T-helper 17 cell (primary cell): ENCODE measurements at regions not wholly inside any gene's neighbourhood (a gene's known extent, or its start where the extent isn't known, plus 50 kb on each side); places are given as distances from the start of the nearest gene placed in this dataset.

Experiments used
- ATAC-seq: fragments of 150-1000 bp; cut with Tn5 transposase; 2 replicates; pipeline ENCODE4 v1.10.0; 2021; ENCODE audit warnings: mild to moderate bottlenecking, moderate library complexity
- DNase-seq, 3 donors: peaks; one replicate each; pipeline versions ENCODE4 v3.0.0 to v3.0.0-alpha.2; 2020 to 2021
- H3K9me3 ChIP-seq: one replicate; pipeline ENCODE4 v1.7.0; 2013; ENCODE audit warnings: low read length, mild to moderate bottlenecking; ENCODE audit not compliant: control insufficient read depth, poor library complexity, severe bottlenecking
- H3K27ac Mint-ChIP-seq: one replicate; pipeline ENCODE4 v1.8.0; 2022; ENCODE audit warnings: mild to moderate bottlenecking, moderate library complexity, mixed read lengths
- H3K27me3 Mint-ChIP-seq: one replicate; pipeline ENCODE4 v1.8.0; 2022; ENCODE audit warnings: mixed read lengths
- H3K36me3 Mint-ChIP-seq: one replicate; pipeline ENCODE4 v1.8.0; 2022; ENCODE audit warnings: low read depth, mixed read lengths
- H3K4me1 Mint-ChIP-seq: one replicate; pipeline ENCODE4 v1.8.0; 2022; ENCODE audit warnings: mild to moderate bottlenecking, mixed read lengths
- H3K4me3 Mint-ChIP-seq: one replicate; pipeline ENCODE4 v1.8.0; 2022; ENCODE audit warnings: mild to moderate bottlenecking, moderate library complexity, mixed read lengths

DNA sequence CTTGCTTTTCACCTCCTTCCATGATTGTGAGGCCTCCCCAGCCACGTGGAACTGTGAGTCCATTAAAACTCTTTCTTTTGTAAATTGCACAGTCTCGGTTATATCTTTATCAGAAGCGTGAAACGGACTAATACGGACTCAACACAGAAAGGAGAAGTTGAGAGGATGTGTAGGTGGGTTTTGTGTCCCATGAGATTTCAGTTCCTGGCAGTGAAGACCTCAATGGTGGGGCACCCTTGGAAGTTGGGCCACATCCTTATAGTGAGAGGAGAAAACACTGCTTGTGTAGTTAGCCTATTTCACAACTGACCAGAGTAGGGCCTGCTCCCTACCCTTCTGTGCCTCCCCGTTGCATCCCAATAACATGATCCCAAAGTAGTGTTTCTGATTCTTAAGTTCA is 98.9 kb upstream of the TNC start:
- H3K4me3 Mint-ChIP-seq, result no peak overlapping the region
- peaks cover 60% of the 10 kb centered on the region for H3K27me3 Mint-ChIP-seq
- no peak for ATAC-seq
- H3K9me3 ChIP-seq, result no peaks in the 10 kb centered on the region
- H3K36me3 Mint-ChIP-seq, result no peaks in the 10 kb centered on the region
- H3K4me1 Mint-ChIP-seq, result no peaks in the 10 kb centered on the region
- H3K27ac Mint-ChIP-seq, result no peak overlapping the region
- DNase-seq, result no peak

DNA sequence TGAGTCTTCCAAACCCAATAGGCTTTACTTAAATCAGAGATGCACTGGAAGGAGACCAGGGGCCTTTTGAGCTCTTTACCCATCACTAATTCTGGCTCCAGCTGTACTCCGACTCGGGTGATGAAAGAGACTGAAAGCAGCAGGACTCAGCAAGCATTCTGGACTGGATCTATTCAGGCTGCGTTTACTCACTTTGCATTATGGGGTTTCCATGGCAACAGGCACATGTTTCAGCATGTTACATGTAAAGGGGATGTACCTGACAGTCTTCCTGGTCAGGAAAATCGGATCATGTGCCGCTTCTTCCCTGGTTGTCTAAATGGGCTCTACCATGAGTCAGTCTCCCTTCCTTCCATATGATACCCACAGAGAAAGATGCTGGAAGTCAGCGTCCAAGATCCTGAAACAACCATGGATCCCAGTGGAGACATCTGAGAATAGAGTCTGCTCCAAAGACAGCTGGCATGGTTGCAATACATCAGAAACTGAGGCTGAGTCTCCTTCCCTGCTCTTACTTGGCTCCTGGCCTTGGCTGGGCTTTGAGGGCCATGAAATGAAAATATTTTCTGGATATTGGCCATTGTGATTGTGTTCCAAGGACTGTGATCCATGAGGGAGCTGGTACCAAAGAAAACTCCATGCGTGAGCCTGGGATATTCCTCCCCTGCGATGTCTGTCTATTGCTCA is 102.5 kb upstream of the TNC start:
- DNase-seq, result no peak
- H3K9me3 ChIP-seq, result no peaks in the 10 kb centered on the region
- Mint-ChIP-seq H3K4me1 (no peaks in the 10 kb centered on the region), H3K36me3 (no peaks in the 10 kb centered on the region), H3K27me3 (peaks cover 48% of the 10 kb centered on the region), H3K27ac (no peak overlapping the region), H3K4me3 (no peak overlapping the region)
- ATAC-seq, result no peak

DNA sequence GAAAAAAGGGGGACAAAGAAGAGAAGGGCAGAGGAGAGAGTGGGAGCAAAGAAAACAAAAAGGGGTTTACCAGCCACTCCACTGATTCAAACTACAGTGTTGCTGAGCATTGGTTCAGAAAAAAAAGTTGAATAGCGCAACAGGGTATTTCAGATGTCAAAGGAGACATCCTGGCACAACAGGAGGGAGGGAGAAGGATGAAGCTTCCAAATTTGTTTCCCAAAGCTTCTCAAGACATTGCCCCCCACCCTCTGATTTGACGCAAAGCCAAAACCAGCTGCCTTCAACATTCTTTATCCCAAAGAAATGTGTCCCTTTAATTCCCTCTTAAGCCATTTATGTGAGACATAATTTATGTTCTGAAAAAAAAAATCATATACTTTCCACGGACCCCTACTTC is 105.5 kb upstream of the TNC start:
- no peak for DNase-seq
- peaks cover 29% of the 10 kb centered on the region for H3K27me3 Mint-ChIP-seq
- H3K4me3 Mint-ChIP-seq, result no peak overlapping the region
- H3K4me1 Mint-ChIP-seq, result no peaks in the 10 kb centered on the region
- no peak overlapping the region for H3K27ac Mint-ChIP-seq
- ATAC-seq, result no peak
- no peaks in the 10 kb centered on the region for H3K36me3 Mint-ChIP-seq
- H3K9me3 ChIP-seq, result no peaks in the 10 kb centered on the region

DNA sequence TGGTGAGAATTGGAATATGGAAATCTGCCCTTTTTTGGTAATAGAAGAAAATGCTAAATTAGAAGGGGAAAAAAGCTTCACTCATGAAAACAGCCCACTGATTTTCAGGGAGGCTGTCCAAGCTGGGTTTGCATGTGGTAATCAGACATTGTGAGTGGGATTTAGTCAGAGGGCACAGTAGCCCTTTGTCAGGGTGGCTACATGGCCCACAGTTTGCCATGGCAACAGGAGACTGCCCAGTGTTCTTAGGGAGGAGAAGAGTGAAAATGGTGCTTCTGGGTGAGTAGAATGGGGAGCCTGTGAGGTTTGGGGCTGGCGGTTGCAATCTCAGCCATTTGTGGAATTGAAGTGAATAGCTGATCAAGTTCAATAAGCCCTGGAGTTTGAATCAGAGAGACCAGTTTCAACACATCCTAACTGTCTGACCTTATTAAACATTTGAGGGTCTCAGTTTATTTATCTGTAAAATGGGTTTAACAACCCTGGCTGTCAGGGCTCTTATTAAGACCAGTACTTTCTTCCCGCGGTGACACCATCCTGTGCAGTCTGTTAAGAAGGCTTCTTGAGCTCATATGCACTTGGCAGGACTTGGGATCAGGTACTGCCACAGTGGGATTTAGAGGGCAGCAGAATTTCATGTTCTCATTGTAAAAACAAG is 107.6 kb upstream of the TNC start:
- Mint-ChIP-seq H3K4me1 (no peaks in the 10 kb centered on the region), H3K27me3 (peaks cover 25% of the 10 kb centered on the region), H3K36me3 (no peaks in the 10 kb centered on the region), H3K27ac (no peak overlapping the region), H3K4me3 (no peak overlapping the region)
- H3K9me3 ChIP-seq, result no peaks in the 10 kb centered on the region
- no peak for ATAC-seq
- no peak for DNase-seq

DNA sequence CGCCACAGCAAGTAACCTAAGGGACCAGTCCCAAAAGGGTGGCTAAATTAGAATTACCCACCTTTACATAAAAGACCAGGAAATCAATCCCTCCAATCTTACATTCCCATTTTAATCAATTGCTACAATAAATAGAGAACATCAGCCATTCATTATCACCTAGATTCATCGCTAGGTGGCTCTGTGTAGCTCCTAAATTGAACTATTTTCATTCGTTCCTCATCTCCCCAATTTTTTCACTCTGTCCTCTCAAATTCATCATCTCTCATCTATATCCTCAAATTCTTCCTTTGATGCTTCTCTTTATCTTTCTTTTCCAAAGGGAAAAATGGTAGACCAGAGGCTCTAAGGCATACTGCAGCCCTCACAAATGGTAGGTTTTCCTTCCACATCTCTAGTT is 108.2 kb upstream of the TNC start:
- H3K4me1 Mint-ChIP-seq, result no peaks in the 10 kb centered on the region
- no peaks in the 10 kb centered on the region for H3K9me3 ChIP-seq
- no peaks in the 10 kb centered on the region for H3K36me3 Mint-ChIP-seq
- H3K4me3 Mint-ChIP-seq, result no peak overlapping the region
- H3K27ac Mint-ChIP-seq, result no peak overlapping the region
- DNase-seq, result no peak
- H3K27me3 Mint-ChIP-seq, result peaks cover 20% of the 10 kb centered on the region
- no peak for ATAC-seq

DNA sequence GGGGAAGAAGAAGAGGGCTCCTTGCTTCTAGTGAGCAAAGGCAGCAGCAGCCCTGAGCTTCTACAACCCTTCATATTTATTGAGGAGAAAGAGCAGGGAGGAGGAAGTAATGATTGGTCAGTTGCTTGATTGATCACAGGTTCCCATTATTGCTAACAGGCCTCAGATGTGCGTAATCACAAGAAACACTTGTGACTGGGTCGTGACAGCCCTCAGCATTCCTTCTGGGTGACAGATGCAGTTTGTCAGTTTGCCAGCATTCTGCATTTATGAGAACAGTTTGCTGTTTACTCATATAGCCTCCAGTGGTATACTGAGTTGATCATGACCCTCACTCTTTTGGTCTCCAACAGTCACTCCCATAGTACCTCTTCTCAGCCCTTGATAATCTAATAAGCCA is 111.5 kb upstream of the TNC start:
- peaks cover 7% of the 10 kb centered on the region for H3K27me3 Mint-ChIP-seq
- no peak overlapping the region for H3K27ac Mint-ChIP-seq
- DNase-seq (no peak), ATAC-seq (no peak)
- no peaks in the 10 kb centered on the region for H3K4me1 Mint-ChIP-seq
- no peaks in the 10 kb centered on the region for H3K9me3 ChIP-seq
- no peak overlapping the region for H3K4me3 Mint-ChIP-seq
- H3K36me3 Mint-ChIP-seq, result no peaks in the 10 kb centered on the region

DNA sequence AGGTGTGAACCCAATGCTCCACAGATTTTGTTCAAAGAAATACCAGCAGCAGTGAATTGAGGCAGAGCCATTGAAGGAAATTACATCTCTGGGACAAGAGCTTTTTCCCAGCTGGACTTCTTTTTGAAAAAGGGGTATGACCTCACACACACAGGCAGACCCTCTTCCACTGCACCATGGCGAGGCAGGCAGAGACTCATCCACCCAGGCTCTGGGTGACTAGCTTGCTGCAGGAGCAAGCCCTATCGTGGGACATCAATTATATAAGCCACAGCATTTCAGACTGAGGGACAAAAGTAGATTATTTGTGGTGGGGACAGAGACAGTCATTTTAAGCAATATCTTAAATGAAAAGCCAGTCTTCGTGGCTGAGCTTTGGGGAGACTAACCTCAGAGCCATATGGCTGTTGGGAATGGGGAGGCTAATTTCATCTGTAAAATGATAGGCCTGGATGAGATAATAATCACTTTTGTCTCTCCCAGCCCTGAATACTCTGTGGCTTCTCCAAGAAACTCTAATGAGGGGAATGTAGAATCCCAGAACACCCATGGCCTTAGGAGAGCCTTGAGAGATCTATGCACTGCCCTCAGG is 113.1 kb upstream of the TNC start:
- DNase-seq, result no peak
- H3K27me3 Mint-ChIP-seq, result peaks cover 20% of the 10 kb centered on the region
- H3K4me1 Mint-ChIP-seq, result no peaks in the 10 kb centered on the region
- H3K9me3 ChIP-seq, result no peaks in the 10 kb centered on the region
- no peak overlapping the region for H3K27ac Mint-ChIP-seq
- ATAC-seq, result no peak
- H3K36me3 Mint-ChIP-seq, result no peaks in the 10 kb centered on the region
- H3K4me3 Mint-ChIP-seq, result no peak overlapping the region

DNA sequence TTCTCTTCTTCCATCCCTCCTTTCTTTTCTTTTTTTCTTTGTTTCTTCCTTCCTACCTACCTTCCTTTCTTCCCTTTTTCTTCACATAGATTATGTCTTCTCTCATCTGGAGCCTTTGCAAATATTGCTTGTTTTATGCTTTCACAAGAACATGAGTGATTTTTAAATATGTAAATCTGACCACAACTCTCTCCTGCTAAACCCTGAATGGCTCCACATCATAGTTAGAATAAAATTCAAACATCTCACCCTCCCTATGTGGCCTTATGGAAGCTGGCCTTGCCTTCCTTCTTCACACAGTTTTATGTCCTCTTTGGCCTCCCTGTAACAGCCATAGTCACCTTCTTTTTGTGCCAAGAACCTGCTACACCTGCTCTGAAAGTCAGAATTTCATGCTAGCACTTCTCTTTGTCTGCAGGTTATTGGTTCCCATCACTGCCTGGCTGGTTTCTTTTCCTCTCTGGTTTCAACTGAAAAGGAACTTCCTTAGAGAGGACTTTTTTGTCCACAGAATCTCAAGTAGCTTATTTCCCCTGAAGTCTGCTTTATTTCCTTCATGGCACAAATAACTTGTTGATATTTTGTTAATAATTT is 114.3 kb upstream of the TNC start:
- H3K27me3 Mint-ChIP-seq, result peaks cover 33% of the 10 kb centered on the region
- no peak overlapping the region for H3K27ac Mint-ChIP-seq
- H3K9me3 ChIP-seq, result no peaks in the 10 kb centered on the region
- no peak overlapping the region for H3K4me3 Mint-ChIP-seq
- no peaks in the 10 kb centered on the region for H3K36me3 Mint-ChIP-seq
- H3K4me1 Mint-ChIP-seq, result no peaks in the 10 kb centered on the region
- no peak for DNase-seq
- no peak for ATAC-seq

DNA sequence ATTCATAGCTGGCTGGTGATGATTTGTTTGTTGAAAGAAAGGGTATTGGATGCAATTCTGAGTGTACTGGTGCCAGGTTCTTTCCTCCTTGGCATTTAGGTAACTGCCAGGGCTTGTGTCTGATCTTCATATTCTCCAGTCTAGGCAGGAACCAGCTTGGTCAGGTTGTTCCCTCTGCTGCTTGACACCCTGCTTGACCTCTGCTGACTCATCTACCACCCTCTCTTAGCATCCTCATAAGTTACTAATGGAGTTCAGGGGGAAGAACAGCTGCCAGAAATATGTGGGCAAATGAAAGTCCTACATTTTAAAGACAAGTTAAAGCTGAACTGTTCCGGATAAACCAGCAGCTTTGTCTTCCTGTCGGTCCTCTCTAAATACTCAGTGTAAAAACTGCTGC is 116.1 kb upstream of the TNC start:
- H3K27me3 Mint-ChIP-seq, result peaks cover 47% of the 10 kb centered on the region
- no peak for ATAC-seq
- H3K27ac Mint-ChIP-seq, result no peak overlapping the region

DNA sequence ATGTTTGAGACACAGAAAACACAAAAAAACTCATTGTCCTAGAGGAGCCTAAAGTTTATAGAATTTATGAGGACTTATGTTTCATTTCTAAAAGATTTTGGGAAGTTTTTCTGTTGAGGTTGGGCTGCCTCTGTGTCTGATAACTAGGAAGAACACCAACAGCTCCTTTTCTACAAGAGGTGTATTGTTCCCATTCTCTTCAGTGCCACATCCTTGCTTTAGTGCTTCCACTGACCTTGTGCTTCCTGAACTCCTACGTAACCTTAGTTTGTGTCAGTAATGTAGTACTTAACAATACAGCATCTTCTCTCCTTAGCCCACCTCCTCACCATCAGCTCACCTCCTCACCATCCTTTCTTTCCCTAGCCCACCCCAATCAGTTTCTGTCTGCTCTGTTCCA is 117.3 kb upstream of the TNC start:
- no peak for ATAC-seq
- Mint-ChIP-seq H3K27me3 (peaks cover 55% of the 10 kb centered on the region), H3K4me3 (no peak overlapping the region), H3K36me3 (no peaks in the 10 kb centered on the region), H3K27ac (no peak overlapping the region), H3K4me1 (no peaks in the 10 kb centered on the region)
- H3K9me3 ChIP-seq, result no peaks in the 10 kb centered on the region
- DNase-seq, result no peak

More for the DNA sequence above, 116.1 kb upstream of the TNC start:
- H3K36me3 Mint-ChIP-seq, result no peaks in the 10 kb centered on the region
- no peaks in the 10 kb centered on the region for H3K9me3 ChIP-seq
- no peak overlapping the region for H3K4me3 Mint-ChIP-seq
- DNase-seq, result no peak
- no peaks in the 10 kb centered on the region for H3K4me1 Mint-ChIP-seq

DNA sequence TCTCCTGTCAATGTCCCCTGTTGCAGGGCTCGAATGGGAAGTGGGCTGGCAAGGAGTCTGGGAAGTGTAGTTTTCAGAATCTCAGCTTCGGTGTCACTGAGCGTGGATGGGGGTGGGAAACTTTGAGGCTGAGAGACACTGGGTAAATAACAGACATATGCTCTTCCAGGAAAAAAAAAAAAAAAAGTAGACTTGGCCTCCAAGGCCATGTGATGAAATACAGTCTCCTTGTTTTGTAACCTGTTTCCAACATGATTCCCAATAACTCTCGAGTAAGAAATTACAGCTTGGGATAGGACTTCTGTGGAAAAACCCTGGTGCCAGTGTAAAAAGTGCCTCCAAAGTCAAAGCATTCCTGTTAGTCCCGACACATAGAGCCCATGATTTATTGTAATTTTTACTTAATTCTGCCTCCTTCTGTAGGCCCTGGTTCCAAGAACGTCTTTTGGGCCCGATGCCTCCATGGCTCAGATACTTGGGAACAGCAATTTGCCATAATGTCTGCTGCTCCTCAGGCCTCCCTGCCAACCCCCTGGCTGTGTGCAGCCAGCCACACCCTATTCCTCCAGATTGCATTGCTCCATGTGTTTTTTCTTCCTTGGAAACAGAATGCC is 119.5 kb upstream of the TNC start:
- ATAC-seq (no peak), DNase-seq (no peak)
- Mint-ChIP-seq H3K27me3 (peaks cover 55% of the 10 kb centered on the region), H3K36me3 (no peaks in the 10 kb centered on the region), H3K27ac (no peak overlapping the region), H3K4me3 (no peak overlapping the region), H3K4me1 (no peaks in the 10 kb centered on the region)
- no peaks in the 10 kb centered on the region for H3K9me3 ChIP-seq

DNA sequence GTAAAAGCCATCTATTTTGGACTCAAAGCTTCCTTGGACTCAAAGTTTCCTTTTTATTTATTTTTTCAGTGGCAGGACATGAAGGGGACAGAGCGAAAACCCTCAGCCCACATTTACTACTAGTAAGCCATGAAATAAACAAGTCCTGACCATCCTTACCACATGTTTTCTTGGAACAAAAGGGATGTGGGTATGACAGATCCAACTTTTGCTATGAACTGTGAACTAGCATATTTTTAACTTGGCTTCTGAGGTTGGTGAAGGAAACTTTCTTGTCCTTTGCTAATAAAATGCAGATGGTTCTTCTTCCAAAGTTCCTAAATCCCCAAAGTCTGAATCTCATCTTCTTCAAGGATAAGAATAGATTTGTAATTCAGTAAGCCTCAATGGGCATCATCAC is 122.7 kb upstream of the TNC start:
- H3K9me3 ChIP-seq, result no peaks in the 10 kb centered on the region
- H3K4me3 Mint-ChIP-seq, result no peak overlapping the region
- peaks cover 38% of the 10 kb centered on the region for H3K27me3 Mint-ChIP-seq
- no peaks in the 10 kb centered on the region for H3K36me3 Mint-ChIP-seq
- no peaks in the 10 kb centered on the region for H3K4me1 Mint-ChIP-seq
- no peak overlapping the region for H3K27ac Mint-ChIP-seq
- ATAC-seq, result no peak
- DNase-seq, result no peak

DNA sequence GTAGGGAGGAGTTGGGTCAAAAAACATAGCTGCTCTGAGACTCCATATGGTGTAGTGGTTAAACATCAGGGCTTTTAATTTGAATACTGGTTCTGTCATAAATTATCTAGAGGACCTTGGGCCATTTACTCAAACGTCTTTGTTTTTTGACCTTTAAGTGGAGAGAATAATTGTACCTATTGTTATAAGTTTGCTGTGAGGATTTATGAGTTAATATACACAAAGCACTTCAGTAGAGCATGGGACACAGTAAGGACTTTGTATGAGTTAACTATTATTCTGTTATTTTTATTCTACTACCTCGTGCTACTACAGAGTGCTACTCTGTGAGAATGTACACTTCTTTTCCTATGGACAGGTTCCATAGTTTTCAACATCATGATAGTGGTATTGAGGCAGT is 123.7 kb upstream of the TNC start:
- ATAC-seq (no peak), DNase-seq (no peak)
- H3K9me3 ChIP-seq, result no peaks in the 10 kb centered on the region
- Mint-ChIP-seq H3K27me3 (peaks cover 29% of the 10 kb centered on the region), H3K27ac (no peak overlapping the region), H3K4me3 (no peak overlapping the region), H3K36me3 (no peaks in the 10 kb centered on the region), H3K4me1 (no peaks in the 10 kb centered on the region)
